Ishikawa (cell line): ENCODE measurements at regions not wholly inside any gene's neighbourhood (a gene's known extent, or its start where the extent isn't known, plus 50 kb on each side); places are given as distances from the start of the nearest gene placed in this dataset.

ENCODE experiments used
- CEBPB ChIP-seq: IDR thresholded peaks from 2 replicates; pipeline ENCODE4 v1.6.1; 2012
- CREB1 ChIP-seq: IDR thresholded peaks from 2 replicates; pipeline ENCODE4 v1.6.1; 2012; ENCODE audit warnings: low read depth
- EGR1 ChIP-seq: IDR thresholded peaks from 2 replicates; pipeline ENCODE4 v1.6.1; 2012
- EP300 ChIP-seq: IDR thresholded peaks from 2 replicates; pipeline ENCODE4 v1.6.1; 2012; ENCODE audit warnings: borderline replicate concordance
- FOXM1 ChIP-seq: IDR thresholded peaks from 2 replicates; pipeline ENCODE4 v1.6.1; 2012; ENCODE audit warnings: low read depth, borderline replicate concordance
- NFIC ChIP-seq: IDR thresholded peaks from 2 replicates; pipeline ENCODE4 v1.6.1; 2012
- RAD21 ChIP-seq: IDR thresholded peaks from 2 replicates; pipeline ENCODE4 v1.6.1; 2012; ENCODE audit warnings: low read depth
- TAF1 ChIP-seq: IDR thresholded peaks from 2 replicates; pipeline ENCODE4 v1.6.1; 2012; ENCODE audit warnings: low read depth, mild to moderate bottlenecking
- TCF12 ChIP-seq: IDR thresholded peaks from 2 replicates; pipeline ENCODE4 v1.6.1; 2012; ENCODE audit warnings: low read depth
- TEAD4 ChIP-seq: IDR thresholded peaks from 2 replicates; pipeline ENCODE4 v1.6.1; 2012
- YY1 ChIP-seq: IDR thresholded peaks from 2 replicates; pipeline ENCODE4 v1.6.1; 2012; ENCODE audit warnings: low read depth
- ZBTB7A ChIP-seq: IDR thresholded peaks from 2 replicates; pipeline ENCODE4 v1.6.1; 2012; ENCODE audit warnings: low read depth
- TF ChIP-seq, protein P1 (sequence below): IDR thresholded peaks from 2 replicates; pipeline ENCODE4 v1.6.1; 2012; ENCODE audit warnings: low read depth, mild to moderate bottlenecking
- TF ChIP-seq, protein P2 (sequence below): IDR thresholded peaks from 2 replicates; pipeline ENCODE4 v1.6.1; 2012
- TF ChIP-seq, protein P3 (sequence below): IDR thresholded peaks from 2 replicates; pipeline ENCODE4 v1.6.1; 2012

DNA sequence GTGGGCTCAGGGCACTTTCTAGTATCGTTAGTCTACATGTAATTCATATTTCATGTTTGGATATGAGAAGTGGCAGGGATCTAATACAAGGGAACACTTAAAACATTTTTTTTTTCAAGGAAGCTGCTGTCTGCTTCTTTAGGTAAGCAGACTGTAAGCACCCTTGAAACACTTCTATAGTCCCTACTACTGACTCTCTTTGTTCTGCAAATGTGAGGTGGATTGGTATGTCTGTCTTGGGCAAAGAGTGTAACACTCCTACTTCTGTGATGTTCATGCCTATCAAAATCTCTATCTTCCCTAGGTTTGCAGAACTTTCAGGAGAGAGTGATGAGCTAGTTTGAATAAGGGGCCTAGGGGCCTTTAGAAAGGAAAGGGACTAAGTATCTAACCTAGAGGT lies 93.9 kb downstream of the ZNF330 start:
- TF ChIP-seq NFIC (no peak), EGR1 (no peak), ZBTB7A (no peak), TAF1 (no peak), CREB1 (no peak), YY1 (no peak), CEBPB (no peak), EP300 (no peak), RAD21 (no peak), FOXM1 (no peak)
- TF ChIP-seq, protein P1, sequence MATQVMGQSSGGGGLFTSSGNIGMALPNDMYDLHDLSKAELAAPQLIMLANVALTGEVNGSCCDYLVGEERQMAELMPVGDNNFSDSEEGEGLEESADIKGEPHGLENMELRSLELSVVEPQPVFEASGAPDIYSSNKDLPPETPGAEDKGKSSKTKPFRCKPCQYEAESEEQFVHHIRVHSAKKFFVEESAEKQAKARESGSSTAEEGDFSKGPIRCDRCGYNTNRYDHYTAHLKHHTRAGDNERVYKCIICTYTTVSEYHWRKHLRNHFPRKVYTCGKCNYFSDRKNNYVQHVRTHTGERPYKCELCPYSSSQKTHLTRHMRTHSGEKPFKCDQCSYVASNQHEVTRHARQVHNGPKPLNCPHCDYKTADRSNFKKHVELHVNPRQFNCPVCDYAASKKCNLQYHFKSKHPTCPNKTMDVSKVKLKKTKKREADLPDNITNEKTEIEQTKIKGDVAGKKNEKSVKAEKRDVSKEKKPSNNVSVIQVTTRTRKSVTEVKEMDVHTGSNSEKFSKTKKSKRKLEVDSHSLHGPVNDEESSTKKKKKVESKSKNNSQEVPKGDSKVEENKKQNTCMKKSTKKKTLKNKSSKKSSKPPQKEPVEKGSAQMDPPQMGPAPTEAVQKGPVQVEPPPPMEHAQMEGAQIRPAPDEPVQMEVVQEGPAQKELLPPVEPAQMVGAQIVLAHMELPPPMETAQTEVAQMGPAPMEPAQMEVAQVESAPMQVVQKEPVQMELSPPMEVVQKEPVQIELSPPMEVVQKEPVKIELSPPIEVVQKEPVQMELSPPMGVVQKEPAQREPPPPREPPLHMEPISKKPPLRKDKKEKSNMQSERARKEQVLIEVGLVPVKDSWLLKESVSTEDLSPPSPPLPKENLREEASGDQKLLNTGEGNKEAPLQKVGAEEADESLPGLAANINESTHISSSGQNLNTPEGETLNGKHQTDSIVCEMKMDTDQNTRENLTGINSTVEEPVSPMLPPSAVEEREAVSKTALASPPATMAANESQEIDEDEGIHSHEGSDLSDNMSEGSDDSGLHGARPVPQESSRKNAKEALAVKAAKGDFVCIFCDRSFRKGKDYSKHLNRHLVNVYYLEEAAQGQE: no peak
- TF ChIP-seq, protein P2, sequence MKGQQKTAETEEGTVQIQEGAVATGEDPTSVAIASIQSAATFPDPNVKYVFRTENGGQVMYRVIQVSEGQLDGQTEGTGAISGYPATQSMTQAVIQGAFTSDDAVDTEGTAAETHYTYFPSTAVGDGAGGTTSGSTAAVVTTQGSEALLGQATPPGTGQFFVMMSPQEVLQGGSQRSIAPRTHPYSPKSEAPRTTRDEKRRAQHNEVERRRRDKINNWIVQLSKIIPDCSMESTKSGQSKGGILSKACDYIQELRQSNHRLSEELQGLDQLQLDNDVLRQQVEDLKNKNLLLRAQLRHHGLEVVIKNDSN: no peak
- TF ChIP-seq, protein P3, sequence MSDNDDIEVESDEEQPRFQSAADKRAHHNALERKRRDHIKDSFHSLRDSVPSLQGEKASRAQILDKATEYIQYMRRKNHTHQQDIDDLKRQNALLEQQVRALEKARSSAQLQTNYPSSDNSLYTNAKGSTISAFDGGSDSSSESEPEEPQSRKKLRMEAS: no peak

DNA sequence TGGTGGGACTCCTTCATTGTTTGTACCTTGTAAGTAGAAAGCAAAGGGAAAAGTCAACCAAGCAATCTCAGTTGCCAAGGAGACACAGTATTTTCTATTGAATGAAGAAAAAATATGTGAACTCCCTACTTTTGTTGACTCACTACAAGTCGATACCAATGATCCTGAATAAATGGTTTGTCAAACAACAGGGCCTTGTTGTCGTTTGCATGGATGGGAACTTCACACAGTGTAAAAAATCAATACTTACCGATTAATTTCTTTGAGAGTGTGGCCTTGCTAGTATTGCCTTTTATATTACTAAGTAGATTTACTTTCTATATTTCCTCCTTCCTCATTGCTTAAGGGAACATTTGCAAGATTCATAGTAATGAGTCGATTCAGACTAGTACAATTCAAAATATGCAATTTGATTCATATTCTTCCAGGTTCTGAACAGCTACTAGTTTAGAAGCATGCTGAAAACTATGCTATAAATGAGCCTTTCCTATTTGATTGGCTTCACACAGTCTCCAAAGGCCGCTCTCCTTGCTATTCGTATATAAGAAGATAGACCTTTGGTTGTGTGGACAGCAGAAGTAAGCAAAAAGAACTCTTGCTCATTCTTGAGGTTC lies 108.0 kb downstream of the ZNF330 start:
- TF ChIP-seq RAD21 (no peak), TCF12 (no peak), EGR1 (no peak), TEAD4 (no peak), NFIC (no peak), EP300 (no peak), CREB1 (no peak), TAF1 (no peak), YY1 (no peak), FOXM1 (no peak), CEBPB (no peak)
- TF ChIP-seq, protein P3: no peak
- TF ChIP-seq, protein P2: no peak

DNA sequence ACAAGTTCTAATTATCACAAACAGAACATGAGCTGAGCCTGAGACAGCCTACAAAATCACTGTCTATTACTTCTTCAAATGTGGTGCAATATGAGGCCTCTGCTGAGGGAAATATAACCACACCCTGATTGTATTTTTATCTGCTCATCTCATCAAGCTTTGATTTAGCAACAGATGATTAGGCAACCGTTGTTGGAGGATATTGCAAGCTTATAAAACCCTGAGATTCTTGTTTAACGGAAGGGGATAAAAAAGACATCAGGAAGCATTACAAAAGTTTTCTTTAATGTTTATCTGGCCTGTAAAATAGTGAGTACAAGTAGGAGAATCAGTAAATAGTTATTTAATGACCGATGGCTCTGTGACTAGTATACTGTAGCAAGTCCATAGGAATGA lies 108.5 kb downstream of the ZNF330 start:
- TF ChIP-seq CREB1 (no peak), ZBTB7A (no peak), CEBPB (no peak), EP300 (no peak), FOXM1 (no peak), EGR1 (no peak), NFIC (no peak), YY1 (no peak), TEAD4 (no peak), TAF1 (no peak)
- TF ChIP-seq, protein P3: no peak
- TF ChIP-seq, protein P2: no peak
- TF ChIP-seq, protein P1: no peak

DNA sequence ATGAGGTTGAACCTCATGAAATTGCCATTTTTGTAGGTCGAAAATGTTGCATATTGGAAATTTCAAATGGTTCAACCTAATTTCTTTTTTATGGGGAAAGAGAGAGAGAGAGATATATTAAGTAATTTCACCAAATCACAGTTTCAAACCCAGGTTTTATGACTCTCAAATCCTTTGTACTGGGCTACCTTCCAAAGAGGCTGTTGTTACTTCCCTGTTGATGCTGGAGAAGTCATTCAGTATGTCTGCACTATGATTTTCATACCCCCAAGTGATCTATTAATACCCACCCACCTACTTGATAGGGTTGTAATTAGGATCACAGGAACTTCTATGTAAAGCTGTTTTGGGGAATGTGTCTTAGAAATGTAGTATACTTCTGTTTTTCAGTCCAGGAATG lies 109.9 kb downstream of the ZNF330 start:
- TF ChIP-seq, protein P3: no peak
- TF ChIP-seq RAD21 (no peak), CREB1 (no peak), YY1 (no peak), ZBTB7A (no peak), NFIC (no peak), TEAD4 (no peak), TCF12 (no peak), FOXM1 (no peak), TAF1 (no peak), EP300 (no peak), EGR1 (no peak), CEBPB (no peak)
- TF ChIP-seq, protein P1: no peak
- TF ChIP-seq, protein P2: no peak
